ENCODE measurements at regions not wholly inside any gene's neighbourhood (a gene's known extent, or its start where the extent isn't known, plus 50 kb on each side); places are given as distances from the start of the nearest gene placed in this dataset.
"Not testable (repeated sequence)": the region's sequence is repeated elsewhere in the genome, so short reads cannot be mapped to it uniquely, and the experiment has no call there.

- not testable (repeated sequence) for TF ChIP-seq CTCF, POLR2A (IDR thresholded peaks at IDR 0.05)
These were observed 86.2 kb downstream of the OR2B2 start for GRCh38 chr6:27825848-27826611.

All from uterus (tissue), 2 donors.